C4-2B (cell line): ENCODE measurements at regions not wholly inside any gene's neighbourhood (a gene's known extent, or its start where the extent isn't known, plus 50 kb on each side); places are given as distances from the start of the nearest gene placed in this dataset.

Source experiments
- H3K27ac ChIP-seq: fragments of 450-650 bp; 2 replicates; pipeline ENCODE4 v1.5.1; 2017
- ZFX ChIP-seq: fragments of 450-650 bp; IDR thresholded peaks from 2 replicates; pipeline ENCODE4 v1.6.1; 2017
- TF ChIP-seq, protein P1 (sequence below): fragments of 450-650 bp; conservative IDR thresholded peaks from 2 replicates; pipeline ENCODE4 v1.5.1; 2017; ENCODE audit warnings: mild to moderate bottlenecking

DNA sequence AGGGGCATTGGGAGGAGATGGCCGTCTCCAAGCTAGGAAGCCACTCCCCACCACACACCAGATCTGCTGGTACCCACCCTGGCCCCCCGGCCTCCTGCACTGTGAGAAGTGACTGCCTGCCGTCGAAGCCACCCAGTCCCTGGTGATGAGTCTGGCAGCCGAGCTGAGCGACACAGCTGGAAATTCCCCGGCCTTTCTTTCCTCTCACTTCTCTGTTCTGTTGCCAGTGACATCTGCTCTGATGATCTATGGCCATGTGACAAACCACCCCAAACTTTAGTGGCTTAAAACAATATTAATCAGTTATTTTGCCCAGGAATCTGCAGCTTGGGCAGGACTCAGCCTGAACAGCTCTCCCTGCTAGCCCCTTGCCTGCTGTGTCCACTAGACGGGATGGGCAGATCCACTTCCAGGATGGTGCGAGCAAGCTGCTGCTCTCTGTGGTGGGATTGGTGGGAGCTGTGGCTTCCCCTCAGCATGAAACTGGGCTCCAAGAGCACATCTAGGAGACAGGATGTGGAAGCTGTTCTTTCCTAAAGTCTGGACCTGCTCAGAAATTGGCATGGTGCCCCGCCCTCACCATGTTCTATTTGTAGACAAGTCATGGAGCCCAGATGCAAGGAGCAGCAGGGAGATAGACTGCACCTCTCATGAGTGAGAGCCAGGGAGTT, 211.2 kb downstream of the GADD45G start:
- TF ChIP-seq ZFX: no peak
- TF ChIP-seq, protein P1, sequence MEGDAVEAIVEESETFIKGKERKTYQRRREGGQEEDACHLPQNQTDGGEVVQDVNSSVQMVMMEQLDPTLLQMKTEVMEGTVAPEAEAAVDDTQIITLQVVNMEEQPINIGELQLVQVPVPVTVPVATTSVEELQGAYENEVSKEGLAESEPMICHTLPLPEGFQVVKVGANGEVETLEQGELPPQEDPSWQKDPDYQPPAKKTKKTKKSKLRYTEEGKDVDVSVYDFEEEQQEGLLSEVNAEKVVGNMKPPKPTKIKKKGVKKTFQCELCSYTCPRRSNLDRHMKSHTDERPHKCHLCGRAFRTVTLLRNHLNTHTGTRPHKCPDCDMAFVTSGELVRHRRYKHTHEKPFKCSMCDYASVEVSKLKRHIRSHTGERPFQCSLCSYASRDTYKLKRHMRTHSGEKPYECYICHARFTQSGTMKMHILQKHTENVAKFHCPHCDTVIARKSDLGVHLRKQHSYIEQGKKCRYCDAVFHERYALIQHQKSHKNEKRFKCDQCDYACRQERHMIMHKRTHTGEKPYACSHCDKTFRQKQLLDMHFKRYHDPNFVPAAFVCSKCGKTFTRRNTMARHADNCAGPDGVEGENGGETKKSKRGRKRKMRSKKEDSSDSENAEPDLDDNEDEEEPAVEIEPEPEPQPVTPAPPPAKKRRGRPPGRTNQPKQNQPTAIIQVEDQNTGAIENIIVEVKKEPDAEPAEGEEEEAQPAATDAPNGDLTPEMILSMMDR: no peak
- no peak overlapping the region for H3K27ac ChIP-seq

DNA sequence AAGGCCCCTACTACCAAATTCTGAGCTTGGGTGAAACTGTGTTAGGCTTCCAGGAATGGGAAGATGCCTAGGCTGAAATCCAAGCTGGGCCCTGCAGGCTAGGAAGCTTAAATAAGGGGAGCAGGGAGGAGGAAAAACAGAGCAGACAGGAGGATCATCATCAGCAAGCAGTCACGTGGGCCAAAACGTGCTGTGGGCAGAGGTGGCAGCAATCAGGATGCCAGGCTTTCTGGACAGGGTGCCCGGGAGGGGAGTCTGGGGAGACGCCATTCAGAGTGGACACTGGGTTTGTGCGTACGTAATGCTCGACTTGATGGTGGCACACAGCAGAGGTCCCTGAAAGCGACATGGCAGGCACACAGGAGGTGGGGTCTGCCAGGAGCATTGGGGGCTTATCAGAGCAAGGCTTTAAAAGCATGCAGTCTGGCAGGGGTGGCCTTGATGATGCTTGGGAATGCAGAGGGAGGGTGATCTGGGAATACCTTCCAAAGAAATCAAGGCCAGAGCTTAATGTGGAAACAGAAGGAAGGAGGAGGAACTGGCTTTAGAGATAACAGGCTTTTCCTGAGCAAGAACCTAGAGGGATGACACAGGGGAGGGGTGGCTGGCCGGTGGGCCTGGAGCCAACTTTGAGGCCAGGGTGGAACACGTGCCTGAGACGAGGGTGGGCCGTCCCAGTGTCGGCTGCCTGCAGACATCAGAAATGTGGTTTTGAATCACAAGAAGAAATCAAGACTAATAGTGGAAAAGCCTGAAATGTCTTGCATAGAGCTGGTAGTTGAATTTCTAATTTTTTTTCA, 212.5 kb downstream of the GADD45G start:
- no peak overlapping the region for H3K27ac ChIP-seq
- TF ChIP-seq, protein P1: no peak
- TF ChIP-seq ZFX: no peak

DNA sequence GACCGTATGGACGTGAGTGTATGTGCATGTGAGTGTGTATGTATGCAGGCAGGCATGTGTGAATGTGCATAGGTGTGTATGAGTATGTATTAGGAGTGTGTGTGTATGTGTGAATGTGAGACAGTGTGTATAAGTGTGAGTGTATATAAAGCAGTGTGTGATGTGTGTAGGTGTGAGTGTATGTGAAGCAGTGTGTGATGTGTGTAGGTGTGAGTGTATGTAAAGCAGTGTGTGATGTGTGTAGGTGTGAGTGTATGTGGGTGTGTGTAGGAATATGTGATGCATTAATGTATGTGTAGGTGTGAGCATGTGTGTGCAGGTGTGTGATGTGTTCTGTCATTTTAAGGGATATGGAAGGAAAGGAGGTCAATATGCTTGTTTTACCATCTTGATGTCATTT, 215.5 kb downstream of the GADD45G start:
- no peak overlapping the region for H3K27ac ChIP-seq

DNA sequence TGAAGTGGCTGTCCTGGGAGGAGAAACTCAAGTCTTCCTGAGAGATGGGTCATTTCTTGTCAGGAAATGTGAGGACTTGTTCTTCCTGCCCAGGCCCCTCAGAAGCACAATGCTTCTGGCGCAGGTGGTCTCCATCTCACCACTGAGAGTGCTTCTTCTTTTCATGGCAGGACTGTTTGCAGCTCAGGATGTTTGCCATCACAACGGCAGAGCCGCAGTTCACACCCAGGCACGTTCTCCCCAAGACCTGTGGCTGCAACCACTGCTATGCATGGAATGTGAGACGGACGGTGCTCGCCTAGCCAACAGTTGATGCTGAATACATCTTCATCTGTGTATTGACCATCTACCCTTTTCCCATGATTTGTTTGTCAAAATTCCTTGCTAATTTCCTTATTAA, 216.3 kb downstream of the GADD45G start:
- H3K27ac ChIP-seq: no peak overlapping the region

More for the DNA sequence above, 215.5 kb downstream of the GADD45G start:
- TF ChIP-seq ZFX: no peak

DNA sequence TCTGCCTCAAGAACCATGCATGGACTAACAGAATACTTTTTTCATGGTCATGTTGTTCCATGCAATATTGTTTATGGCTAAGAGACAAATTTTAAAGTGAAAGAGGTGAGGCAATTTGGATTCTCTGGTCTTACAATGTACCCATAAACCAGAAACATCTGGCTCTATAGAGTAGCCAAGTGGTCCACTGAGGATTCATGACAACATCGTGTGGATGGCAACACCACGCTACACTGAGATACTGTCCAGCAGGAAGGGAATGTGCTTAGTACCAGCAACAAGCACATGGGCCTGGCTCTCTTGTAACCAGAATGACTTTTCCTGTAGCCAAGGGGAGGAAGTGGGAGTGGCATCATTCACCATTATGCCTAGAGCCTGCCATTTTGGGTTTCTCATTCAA, 218.2 kb downstream of the GADD45G start:
- H3K27ac ChIP-seq: no peak overlapping the region
- no peak for TF ChIP-seq ZFX
- TF ChIP-seq, protein P1: no peak

More for the DNA sequence above, 216.3 kb downstream of the GADD45G start:
- TF ChIP-seq ZFX: no peak
- TF ChIP-seq, protein P1: no peak

DNA sequence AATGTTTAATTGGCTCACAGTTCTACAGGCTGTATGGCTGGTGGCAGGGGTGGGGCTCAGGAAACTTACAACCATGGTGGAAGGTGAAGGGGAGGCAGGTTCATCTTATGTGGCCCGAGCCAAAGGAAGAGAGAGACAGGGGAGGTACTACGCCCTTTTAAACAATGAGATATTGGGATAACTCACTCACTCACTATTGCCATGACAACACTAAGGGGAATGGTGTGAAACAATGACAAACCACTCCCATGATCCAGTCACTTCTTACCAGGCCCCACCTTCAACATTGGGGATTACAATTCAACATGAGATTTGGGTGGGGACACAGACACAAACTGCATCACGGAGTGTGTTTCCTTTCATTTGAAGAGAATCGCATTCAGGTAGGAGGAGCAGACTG, 220.9 kb downstream of the GADD45G start:
- TF ChIP-seq, protein P1: no peak
- no peak for TF ChIP-seq ZFX
- no peak overlapping the region for H3K27ac ChIP-seq

DNA sequence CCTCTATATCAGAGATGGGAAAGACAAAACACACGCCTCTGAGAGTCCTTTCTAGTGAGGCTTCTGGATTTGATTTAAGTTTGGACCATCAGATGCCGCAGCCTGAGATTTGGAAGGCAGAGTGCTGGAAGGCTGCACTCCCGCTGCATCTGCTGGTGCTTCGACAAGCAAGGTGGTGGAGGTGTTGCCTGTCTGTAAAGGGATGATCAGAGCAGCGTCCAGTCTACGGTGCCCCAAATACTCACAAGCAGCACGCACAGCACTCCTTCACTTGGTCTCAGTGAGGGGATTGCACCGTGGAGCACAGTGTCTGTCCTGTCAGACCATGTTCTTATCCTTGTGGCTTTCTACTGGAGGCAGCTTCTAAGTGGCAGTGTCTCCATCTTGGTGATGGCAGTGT, 221.4 kb downstream of the GADD45G start:
- TF ChIP-seq, protein P1: no peak
- no peak for TF ChIP-seq ZFX
- H3K27ac ChIP-seq: no peak overlapping the region
